Kidney epithelial cell (primary cell): ENCODE measurements at regions not wholly inside any gene's neighbourhood (a gene's known extent, or its start where the extent isn't known, plus 50 kb on each side); places are given as distances from the start of the nearest gene placed in this dataset.

Source experiments
- DNase-seq: peaks from one replicate; pipeline ENCODE4 v3.0.0-alpha.2; 2010; ENCODE audit warnings: low read depth
- H3K27me3 ChIP-seq: 2 replicates; pipeline ENCODE4 v1.6.0; 2011; ENCODE audit warnings: low read length; ENCODE audit not compliant: control insufficient read depth, insufficient read depth
- H3K36me3 ChIP-seq: 2 replicates; pipeline ENCODE4 v1.5.1; 2011; ENCODE audit warnings: low read length; ENCODE audit not compliant: control insufficient read depth, insufficient read depth
- H3K4me3 ChIP-seq: 2 replicates; pipeline ENCODE4 v1.5.1; 2011; ENCODE audit warnings: low read depth, mild to moderate bottlenecking, control low read depth, low read length
- CTCF ChIP-seq: IDR thresholded peaks from 2 replicates; pipeline ENCODE4 v1.5.1; 2011; ENCODE audit warnings: mild to moderate bottlenecking, moderate library complexity, low read length, control low read depth, inconsistent platforms; ENCODE audit not compliant: insufficient read depth, poor library complexity, severe bottlenecking

GRCh38 chr3:117252208-117252607, 542.6 kb downstream of the TUSC7 start:
- no peak overlapping the region for H3K4me3 ChIP-seq
- no peaks in the 10 kb centered on the region for H3K36me3 ChIP-seq
- TF ChIP-seq CTCF: no peak
- H3K27me3 ChIP-seq: no peaks in the 10 kb centered on the region
- DNase-seq: peak; percentile 10

- Histone ChIP-seq H3K36me3 (no peaks in the 10 kb centered on the region), H3K4me3 (no peak overlapping the region), H3K27me3 (no peaks in the 10 kb centered on the region)
- DNase-seq: no peak
- TF ChIP-seq CTCF: no peak
Measured at GRCh38 chr3:117252651-117253050, 543.1 kb downstream of the TUSC7 start.

- no peak for TF ChIP-seq CTCF
- DNase-seq: no peak
- Histone ChIP-seq H3K27me3 (no peaks in the 10 kb centered on the region), H3K36me3 (no peaks in the 10 kb centered on the region), H3K4me3 (no peak overlapping the region)
Measured at GRCh38 chr3:117253636-117254035, 544.1 kb downstream of the TUSC7 start.

- TF ChIP-seq CTCF: no peak
- Histone ChIP-seq H3K36me3 (no peaks in the 10 kb centered on the region), H3K27me3 (no peaks in the 10 kb centered on the region), H3K4me3 (no peak overlapping the region)
- no peak for DNase-seq
Measured at GRCh38 chr3:117254985-117255384, 545.4 kb downstream of the TUSC7 start.

GRCh38 chr3:117255736-117256135, 546.2 kb downstream of the TUSC7 start:
- no peak for TF ChIP-seq CTCF

GRCh38 chr3:117261983-117262421, 552.4 kb downstream of the TUSC7 start:
- H3K36me3 ChIP-seq: no peaks in the 10 kb centered on the region
- TF ChIP-seq CTCF: no peak
- no peak for DNase-seq
- no peaks in the 10 kb centered on the region for H3K27me3 ChIP-seq
- no peak overlapping the region for H3K4me3 ChIP-seq

More at GRCh38 chr3:117255736-117256135, 546.2 kb downstream of the TUSC7 start:
- Histone ChIP-seq H3K36me3 (no peaks in the 10 kb centered on the region), H3K4me3 (no peak overlapping the region), H3K27me3 (no peaks in the 10 kb centered on the region)
- no peak for DNase-seq
